Activated gamma-delta T cell (primary cell): ENCODE measurements at regions not wholly inside any gene's neighbourhood (a gene's known extent, or its start where the extent isn't known, plus 50 kb on each side); places are given as distances from the start of the nearest gene placed in this dataset.
"Not testable (repeated sequence)": the region's sequence is repeated elsewhere in the genome, so short reads cannot be mapped to it uniquely, and the experiment has no call there.

ENCODE experiments used
- DNase-seq: peaks from one replicate; lab custom pipeline; 2025; lab: John Stamatoyannopoulos, UW

DNA sequence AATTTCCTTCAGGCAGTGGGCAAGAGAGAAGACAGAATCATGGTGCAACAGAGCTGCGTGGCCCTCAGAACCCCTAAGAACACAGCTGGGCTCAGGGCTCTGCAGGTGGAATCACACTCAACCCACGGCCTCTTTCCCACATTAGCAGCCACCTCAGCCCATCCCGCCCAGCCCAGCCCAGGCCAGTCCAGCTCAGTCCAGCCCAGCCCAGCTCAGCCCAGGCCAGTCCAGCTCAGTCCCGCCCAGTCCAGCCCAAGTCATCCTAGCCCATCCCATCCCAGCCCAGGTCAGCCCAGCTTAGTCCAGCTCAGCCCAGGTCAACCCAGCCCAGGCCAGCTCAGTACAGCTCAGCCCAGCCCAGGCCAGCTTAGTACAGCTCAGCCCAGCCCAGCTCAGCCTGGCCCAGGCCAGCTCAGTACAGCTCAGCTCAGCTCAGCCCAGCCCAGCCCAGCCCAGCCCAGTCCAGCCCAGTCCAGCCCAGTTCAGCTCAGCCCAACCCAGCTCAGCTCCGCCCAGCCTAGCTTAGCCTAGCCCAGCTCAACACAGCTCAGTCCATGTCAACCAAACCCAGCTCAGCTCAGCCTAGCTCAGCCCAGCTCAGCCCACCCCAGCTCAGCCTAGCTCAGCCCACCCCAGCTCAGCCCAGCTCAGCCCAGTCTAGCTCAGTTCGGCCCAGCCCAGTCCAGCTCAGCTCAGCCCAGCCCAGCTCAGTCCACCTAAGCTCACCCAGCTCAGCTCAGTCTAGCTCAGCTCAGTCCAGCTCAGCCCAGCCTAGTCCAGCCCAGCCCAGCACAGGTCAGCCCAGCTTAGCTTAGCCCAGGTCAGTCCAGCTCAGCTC, 183.1 kb downstream of the TMEM121 start:
- no peak for DNase-seq

DNA sequence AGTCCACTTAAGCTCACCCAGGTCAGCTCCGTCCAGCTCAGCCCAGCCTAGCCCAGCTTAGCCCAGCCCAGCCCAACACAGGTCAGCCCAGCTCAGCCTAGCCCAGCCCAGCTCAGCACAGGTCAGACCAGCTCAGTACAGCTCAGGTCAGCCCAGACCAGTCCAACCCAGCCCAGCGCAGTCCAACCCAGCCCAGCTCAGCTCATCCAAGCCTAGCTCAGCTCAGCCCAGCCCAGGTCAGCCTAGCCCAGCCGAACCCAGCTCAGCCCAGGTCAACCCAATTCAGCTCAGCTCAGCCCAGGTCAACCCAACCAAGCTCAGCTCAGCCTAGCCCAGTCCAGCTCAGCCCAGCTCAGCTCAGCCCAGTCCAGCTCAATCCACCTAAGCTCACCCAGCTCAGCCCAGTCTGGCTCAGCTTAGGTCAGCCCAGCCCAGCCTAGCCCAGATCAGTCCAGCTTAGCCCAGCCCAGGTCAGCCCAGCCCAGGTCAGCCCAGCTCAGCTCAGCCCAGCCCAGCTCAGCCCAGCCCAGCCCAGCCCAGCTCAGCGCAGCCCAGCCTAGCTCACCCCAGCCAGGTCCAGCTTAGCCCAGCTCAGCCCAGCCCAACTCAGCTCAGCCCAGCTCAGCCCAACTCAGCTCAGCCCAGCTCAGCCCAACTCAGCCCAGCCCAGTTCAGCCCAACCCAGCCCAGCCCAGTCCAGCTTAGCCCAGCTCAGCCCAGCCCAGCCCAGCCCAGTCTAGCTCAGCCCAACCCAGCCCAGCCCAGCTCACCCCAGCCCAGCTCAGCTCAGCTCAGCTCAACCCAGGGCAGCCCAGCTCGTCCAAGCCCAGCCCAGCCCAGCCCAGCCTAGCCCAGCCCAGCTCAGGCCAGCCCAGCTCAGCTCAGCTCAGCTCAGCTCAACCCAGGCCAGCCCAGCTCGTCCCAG, 184.0 kb downstream of the TMEM121 start:
- no peak for DNase-seq

DNA sequence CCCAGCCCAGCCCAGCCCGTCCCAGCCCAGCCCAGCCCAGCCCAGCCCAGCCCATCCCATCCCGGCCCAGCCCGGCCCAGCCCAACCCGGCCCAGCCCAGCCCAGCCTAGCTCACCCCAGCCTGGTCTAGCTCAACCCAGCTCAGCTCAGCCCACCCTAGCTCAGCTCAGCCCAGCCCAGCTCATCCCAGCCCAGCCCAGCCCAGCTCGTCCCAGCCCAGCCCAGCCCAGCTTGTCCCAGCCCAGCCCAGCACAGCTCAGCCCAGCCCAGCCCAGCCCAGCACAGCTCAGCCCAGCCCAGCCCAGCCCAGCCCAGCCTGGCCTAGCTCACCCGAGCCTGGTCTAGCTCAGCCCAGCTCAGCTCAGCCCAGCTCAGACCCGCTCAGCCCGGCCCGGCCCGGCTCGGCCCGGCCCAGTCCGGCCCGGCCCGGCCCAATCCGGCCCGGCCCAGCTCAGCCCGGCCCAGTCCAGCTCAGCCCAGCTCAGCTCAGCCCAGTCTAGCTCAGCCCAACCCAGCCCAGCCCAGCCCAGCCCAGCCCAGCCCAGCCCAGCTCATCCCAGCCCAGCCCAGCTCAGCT, 184.7 kb downstream of the TMEM121 start:
- DNase-seq, result no peak

DNA sequence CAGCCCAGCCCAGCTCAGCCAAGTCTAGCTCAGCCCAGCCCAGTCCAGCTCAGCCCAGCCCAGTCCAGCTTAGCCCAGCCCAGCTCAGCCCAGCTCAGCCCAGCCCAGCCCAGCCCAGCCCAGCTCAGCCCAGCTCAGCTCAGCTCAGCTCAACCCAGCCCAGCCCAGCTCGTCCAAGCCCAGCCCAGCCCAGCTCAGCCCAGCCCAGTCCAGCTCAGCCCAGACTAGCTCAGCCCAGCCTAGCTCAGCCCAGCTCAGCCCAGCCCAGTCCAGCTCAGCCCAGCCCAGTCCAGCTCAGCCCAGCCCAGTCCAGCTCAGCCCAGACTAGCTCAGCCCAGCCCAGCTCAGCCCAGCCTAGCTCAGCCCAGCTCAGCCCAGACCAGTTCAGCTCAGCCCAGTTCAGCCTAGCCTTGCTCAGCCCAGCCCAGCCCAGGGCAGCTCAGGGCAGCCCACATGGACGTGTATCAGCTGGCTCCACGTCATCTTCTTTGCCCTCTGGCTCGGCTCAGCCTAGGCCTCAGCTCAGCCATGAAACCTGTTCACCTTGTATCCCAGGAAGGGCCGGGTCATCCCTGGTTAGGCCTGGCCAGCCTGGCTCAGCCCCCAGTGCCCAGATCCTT, 185.6 kb downstream of the TMEM121 start:
- DNase-seq, result no peak

DNA sequence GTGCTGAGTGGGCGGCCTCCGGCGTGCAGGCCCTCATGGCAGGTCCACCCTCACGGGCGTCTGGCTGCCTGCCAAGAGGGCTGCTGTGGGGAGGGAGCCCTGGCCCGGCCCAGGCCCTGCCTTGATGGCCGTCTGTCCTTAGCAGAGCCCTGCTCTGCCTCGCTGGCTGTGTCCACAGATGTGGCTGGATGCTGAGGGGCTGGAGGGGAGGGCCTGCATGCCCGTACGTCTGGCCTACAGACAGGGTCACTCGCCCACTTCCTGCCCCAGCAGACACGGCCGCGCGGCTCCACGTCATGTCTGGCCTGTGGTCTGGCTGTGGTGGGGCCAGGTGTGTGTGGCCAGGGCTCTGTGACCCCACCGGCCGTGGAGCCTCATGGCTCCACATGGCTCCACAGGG, 186.3 kb downstream of the TMEM121 start:
- DNase-seq, result not testable (repeated sequence)

DNA sequence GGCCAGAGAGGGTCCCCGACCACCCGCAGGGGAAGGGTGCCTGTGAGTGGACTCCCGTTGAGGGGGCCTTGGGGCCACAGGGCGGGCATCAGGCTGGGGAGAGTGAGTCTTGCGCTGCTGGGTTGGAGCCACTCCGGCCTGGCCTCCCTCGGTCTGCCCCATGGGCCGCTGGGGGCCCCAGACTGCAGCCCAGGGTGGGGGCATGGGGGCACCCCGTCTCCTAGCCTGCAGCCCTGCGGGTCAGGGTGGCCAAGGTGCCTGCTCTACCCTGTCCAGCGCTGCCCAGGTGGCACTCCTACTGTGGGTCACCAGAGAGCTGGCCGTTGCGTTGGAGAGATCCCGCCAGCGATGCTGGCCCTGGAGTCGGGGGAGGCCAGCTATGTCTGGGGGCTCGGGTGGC, 186.8 kb downstream of the TMEM121 start:
- DNase-seq, result not testable (repeated sequence)

DNA sequence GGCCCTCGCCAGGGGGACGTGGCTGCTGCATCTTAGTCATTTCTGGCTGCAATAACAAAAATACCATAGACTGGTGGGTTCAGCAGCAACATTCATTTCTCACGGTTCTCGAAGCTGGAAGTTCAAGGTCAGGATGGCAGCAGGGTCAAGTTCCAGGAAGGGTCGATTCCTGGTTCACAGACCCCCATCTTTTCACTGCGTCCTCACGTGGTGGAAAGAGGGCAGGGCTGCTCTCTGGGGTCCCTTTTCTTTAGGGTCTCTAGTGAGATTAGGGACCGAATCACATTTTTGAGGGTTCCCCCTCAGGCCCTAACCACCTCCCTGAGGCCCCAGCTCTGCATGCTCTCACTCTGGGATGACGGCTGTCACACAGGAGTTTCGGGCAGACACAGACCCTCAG, 187.5 kb downstream of the TMEM121 start:
- DNase-seq, result not testable (repeated sequence)

DNA sequence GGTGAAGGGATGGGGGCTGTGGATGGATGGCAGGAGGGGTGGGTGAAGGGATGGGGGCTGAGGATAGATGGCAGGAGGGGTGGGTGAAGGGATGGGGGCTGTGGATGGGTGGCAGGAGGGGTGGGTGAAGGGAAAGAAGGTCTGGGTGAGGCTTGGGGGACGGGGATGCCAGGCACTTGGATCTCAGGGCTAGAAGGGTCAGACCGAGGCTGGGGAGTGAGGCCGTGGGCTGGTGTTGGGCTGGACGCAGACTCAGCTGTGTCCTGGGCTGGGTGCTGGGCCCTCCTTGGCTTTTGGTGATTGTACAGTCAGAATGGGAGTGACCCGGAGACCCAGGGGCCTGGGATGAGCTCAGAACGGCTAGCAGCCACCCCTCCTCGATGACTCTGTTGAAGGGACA, 192.4 kb downstream of the TMEM121 start:
- not testable (repeated sequence) for DNase-seq

DNA sequence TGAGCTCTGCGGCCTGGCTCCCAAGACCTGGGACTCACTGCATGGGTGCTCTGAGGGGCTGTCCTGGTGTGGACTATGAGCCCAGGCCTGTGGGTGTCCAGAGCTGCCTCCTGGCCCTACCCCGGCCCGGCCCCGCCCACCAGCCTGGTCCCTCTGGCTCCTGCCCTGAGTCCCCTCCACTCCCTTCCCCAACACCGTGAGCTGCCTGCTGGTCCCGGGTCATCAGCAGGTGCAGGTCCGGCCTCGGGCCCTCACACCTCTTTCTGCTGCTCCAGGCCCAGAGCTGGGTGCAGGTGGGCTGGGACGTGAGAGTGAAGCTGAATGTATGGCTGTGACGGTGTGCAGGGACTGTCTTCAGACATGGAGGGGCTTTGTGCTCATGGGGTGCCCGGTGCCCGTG, 193.7 kb downstream of the TMEM121 start:
- DNase-seq, result not testable (repeated sequence)

DNA sequence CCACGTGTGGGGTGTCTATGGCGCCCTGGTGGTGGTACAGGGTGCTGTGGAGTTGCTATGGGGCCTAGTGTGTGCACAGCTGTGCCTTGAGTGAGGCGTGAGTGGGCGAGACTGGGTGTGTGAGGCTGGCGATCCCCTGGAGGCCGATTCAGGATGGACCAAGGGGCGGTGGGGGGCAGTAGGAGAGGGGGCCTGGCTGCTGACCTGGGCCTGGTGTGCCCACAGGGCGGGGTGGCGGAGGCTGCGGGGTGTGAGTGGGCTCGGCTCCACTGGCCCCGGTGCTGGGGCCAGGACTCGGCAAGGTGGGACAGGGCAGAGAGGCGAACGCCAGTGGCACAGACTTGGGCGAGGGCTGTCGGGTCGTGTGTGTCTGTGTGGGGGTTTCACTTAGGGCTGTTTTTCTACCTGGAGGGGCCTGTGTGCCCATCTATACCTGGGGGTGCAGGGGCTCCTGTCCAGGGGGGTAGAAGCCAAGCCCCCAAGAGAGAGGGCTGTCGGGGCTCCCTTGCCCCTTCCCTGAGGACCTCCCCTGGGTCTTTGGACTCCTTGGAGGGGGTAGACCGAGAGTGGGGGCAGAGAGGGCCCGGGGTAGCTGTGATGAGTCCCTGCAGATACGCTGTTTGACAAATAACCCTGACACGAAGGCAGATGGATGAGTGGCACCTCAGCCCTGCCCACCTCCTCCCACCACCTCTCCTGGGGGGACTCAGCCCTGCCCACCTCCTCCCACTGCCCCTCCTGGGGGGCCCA, 194.6 kb downstream of the TMEM121 start:
- DNase-seq, result not testable (repeated sequence)

DNA sequence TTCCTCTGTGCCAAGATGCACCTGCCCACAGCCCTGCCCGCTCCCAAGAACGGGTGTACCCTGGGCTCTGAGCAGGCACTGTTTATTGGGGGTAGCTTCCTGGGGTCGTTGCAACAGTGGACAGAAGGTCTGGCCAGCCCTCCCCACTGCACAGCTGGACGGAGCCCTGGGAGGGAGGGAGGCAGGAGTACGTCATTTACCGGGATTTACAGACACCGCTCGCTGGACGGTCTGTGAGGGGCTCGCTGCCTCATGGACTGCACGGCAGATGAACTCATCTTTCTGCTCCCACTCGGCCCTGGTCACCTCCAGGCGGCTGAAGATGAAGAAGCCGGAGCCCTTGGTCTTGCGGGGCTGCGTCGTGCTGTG, 195.2 kb downstream of the TMEM121 start:
- not testable (repeated sequence) for DNase-seq

DNA sequence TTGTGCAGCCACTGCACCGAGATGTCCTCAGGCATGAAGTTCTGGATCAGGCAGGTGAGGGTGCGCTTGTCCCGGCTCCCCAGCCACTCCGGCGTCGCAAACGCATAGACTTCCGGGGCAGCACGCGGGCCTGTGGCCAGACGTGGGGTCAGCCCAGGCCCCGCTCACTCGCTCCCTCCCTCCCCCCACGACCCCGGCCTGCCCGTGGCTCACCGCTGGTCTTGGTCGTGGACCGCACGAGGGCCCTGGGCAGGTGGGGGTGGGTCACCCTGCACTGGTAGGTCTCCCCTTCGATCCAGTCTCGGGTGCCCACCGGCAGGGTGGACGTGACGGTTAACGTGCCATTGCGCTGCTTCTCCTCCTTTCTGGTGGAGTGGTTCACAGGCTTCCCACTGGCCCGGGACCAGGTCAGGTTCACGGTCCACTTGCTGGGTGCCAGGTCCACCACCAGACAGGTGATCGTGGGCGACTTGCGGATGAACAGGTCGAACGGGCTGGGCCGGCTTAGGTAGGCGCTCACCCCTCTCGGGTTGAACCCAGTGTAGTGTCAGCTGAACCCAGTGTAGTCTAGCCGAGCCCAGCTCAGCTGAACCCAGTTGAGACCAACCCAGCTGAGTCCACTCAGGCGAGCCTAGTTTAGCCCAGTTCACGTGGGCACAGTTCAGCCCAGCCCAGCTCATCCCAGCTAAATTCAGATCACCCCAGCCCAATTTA, 195.8 kb downstream of the TMEM121 start:
- DNase-seq, result not testable (repeated sequence)

DNA sequence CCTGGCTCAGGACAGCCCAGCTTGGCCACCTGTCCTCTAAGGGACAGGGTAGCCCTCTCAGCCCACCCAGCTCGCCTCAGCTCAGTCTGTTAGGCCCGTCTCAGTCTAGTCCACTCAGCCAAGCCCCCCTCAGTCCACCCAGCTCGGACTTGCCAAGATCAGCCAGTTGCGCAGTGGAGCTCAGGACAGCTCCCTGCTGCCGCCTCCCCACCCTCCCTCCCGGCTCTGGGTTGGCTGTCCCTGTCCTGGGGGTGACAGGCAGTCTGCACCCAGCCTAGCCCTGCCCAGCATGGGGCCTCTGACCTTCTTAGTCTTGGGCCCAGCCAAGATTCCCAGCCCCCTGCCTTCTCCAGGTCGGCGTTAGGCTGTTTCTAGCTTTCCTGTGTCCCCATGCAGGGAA, 196.9 kb downstream of the TMEM121 start:
- DNase-seq, result not testable (repeated sequence)

DNA sequence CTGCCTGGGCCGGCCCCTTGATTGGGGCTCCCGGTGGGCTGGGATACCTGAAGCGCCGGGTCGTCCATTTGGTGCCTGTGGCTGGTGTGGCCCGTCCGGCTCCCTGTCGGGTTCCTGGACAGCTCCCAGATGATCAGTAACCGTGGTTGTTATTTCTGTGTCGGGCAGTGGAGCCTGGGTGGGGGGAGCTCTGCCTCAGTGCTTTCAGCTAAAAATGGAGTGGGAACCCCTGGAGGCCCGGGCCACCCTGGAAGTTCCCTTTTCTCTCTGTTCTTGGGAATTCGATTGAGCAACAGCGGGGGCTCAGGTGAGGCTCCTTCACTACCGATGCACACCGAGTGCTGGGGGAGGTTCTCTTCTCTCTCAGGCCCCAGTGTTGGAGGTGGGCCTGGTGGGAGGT, 197.4 kb downstream of the TMEM121 start:
- DNase-seq, result not testable (repeated sequence)

DNA sequence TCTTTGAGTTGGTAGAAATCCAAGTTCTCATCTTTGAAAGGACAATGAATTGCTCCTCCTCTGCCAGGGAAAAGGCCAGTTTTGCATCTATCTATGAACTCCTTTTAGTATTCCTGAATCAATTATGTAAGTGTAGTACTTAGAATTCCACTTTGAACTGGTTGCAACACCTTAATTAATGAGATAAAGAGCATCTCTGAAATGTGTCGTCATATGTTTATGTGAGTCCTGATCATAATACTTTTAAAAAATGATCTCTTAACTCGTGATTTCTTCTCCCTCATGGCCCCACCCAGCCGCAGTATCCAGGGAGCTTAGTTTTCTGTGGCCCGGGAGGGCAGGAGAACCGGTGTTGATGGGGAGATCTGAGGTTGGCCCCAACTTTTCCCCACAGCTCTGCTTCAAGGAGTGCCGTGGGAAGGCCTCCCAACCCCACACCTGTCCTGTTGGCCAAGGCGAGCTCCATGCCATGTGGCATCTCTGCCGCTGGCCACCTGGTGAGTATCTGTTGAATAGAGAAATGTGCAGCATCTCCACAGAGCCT, 203.5 kb downstream of the TMEM121 start:
- not testable (repeated sequence) for DNase-seq

DNA sequence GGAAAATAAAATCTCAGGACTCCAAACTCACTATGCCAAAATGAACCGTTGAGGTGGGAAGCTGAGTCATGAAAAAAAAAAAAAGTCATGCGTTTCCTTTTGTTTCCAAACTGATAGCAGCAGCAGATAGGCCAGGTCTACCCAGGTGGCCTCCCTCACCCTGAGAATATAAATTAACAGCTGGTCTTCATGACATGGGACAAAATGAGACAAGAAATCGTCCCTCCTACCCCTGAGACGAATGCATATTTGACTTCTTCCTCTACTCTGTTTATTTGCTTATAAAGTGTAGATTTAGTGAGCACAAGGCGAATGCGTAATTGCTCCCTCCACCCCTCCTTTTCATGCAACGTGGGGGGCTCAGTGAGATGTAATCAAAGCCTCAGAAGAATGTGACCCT, 204.3 kb downstream of the TMEM121 start:
- DNase-seq, result not testable (repeated sequence)

DNA sequence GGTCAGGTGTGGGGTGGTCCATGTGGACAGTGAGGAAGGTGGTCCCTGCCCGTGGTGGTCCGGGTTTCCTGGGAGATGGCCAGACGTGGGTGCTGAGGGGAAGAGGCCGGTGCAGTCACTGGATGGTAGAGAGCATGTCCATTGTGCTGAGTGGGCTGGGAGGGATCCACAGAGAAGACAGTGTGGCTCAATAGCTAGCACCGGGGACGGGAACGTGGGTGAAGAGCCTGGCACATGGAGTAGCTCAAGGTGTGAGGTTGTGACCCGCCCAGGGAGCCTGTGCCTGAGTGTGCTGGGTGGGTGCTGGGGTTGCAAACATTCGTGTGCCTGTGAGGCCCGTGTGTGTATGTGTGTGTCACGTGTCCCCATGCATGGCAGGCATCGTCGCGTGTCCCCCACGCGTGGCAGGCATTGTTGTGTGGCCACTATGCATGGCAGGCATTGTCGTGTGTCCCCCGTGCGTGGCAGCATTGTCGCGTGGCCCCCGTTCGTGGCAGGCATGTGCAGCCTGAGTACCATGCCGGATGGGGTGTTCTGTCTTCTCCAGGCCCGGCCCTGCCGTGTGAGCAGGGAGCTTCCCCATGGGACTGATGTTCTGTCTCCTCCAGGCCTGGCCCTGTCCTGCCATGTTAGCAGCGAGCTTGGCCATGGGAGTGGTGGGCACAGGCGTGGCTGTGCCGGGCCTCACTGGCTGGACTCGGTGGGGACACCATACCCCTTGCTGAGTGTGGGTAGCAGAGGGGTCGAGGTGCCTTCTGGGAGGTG, 205.0 kb downstream of the TMEM121 start:
- DNase-seq, result not testable (repeated sequence)

DNA sequence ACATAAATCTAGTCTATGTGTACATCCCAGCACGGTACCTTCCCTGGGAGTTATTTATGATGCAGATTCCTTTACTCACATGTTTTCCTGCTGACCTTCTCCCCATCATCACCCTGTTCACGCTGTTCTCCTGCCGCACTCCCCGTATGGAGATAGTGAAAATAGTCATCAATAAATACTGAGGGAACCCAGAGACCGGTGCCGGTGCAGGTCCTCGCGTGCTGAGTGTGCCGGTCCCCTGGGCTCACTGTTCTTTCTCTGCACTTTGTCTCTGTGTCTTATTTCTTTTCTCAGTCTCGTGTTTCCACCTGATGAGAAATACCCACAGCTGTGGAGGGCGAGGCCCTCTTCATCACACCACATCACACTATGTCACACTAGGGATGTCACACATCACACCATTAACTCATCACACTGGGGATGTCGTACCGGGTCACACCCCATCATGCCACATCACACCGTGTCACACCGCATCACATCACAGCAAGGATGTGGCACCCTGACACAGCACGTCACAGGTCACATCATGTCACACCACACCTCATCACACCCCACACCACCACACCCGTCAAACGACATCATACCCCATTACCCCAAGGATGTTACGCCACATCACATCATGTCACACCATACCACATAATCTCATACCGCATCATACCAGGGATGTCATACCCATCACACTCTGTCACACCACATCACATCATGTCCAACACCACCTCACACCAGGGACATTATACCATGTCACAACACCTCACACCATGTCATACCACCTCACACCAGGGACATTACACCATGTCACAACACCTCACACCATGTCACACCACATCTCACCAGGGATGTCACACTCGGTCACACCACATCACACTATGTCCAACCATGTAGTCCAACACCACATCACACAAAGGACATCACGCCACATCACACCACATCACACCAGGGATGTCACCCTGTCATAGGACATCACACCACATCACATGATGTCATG, 207.0 kb downstream of the TMEM121 start:
- no peak for DNase-seq
